COLO829 (cell line): ENCODE measurements at regions not wholly inside any gene's neighbourhood (a gene's known extent, or its start where the extent isn't known, plus 50 kb on each side); places are given as distances from the start of the nearest gene placed in this dataset.

Experiments
- DNase-seq: peaks from one replicate; pipeline ENCODE4 v3.0.0; 2012; ENCODE audit warnings: low spot score

GRCh38 chr5:56588131-56588487 is 227.2 kb upstream of the MAP3K1 start:
- DNase-seq: no peak

- no peak for DNase-seq
Measured at GRCh38 chr5:56587381-56588130, 227.8 kb upstream of the MAP3K1 start.

- DNase-seq: no peak
Measured at GRCh38 chr5:56585999-56586691, 229.2 kb upstream of the MAP3K1 start.

GRCh38 chr5:56585461-56585860 is 229.9 kb upstream of the MAP3K1 start:
- DNase-seq: no peak

- no peak for DNase-seq
Measured at GRCh38 chr5:56581426-56581825, 233.9 kb upstream of the MAP3K1 start.

- DNase-seq: no peak
Measured at GRCh38 chr5:56580864-56581263, 234.5 kb upstream of the MAP3K1 start.

GRCh38 chr5:56575821-56576220 is 239.5 kb upstream of the MAP3K1 start:
- DNase-seq: no peak

- DNase-seq: no peak
Measured at GRCh38 chr5:56574778-56575177, 240.6 kb upstream of the MAP3K1 start.

- peak; percentile 4 for DNase-seq
Measured at GRCh38 chr5:56569566-56569965, 245.8 kb upstream of the MAP3K1 start.

GRCh38 chr5:56569076-56569475 is 246.3 kb upstream of the MAP3K1 start:
- DNase-seq: no peak

GRCh38 chr5:56567278-56567677 is 248.1 kb upstream of the MAP3K1 start:
- DNase-seq: no peak

GRCh38 chr5:56566374-56567249 is 248.7 kb upstream of the MAP3K1 start:
- DNase-seq: no peak

GRCh38 chr5:56565644-56566043 is 249.7 kb upstream of the MAP3K1 start:
- no peak for DNase-seq

- DNase-seq: no peak
Measured at GRCh38 chr5:56565283-56565615, 250.1 kb upstream of the MAP3K1 start.

- DNase-seq: no peak
Measured at GRCh38 chr5:56564541-56565282, 250.6 kb upstream of the MAP3K1 start.

GRCh38 chr5:56561455-56561854 is 253.9 kb upstream of the MAP3K1 start:
- no peak for DNase-seq

GRCh38 chr5:56558131-56558745 is 257.1 kb upstream of the MAP3K1 start:
- no peak for DNase-seq

- DNase-seq: no peak
Measured at GRCh38 chr5:56557198-56557597, 258.2 kb upstream of the MAP3K1 start.

GRCh38 chr5:56552612-56553268 is 262.6 kb upstream of the MAP3K1 start:
- DNase-seq: no peak

- no peak for DNase-seq
Measured at GRCh38 chr5:56550227-56550626, 265.1 kb upstream of the MAP3K1 start.
